SK-N-SH (cell line): ENCODE measurements at regions not wholly inside any gene's neighbourhood (a gene's known extent, or its start where the extent isn't known, plus 50 kb on each side); places are given as distances from the start of the nearest gene placed in this dataset.

ENCODE experiments used
- GABPA ChIP-seq: IDR thresholded peaks from 2 replicates; pipeline ENCODE4 v1.4.0; 2012; ENCODE audit warnings: low read depth, mild to moderate bottlenecking
- POLR2AphosphoS5 ChIP-seq: IDR thresholded peaks from 2 replicates; pipeline ENCODE4 v1.6.1; 2012; ENCODE audit warnings: low read depth, low read length
- REST ChIP-seq: IDR thresholded peaks from 2 replicates; pipeline ENCODE4 v1.6.1; 2012; ENCODE audit warnings: mild to moderate bottlenecking, low read depth, low read length, moderate library complexity
- TF ChIP-seq, protein P1 (sequence below): fragments of 200-600 bp; sonication (generic); IDR thresholded peaks from 2 replicates; pipeline ENCODE4 v1.6.1; 2017; ENCODE audit warnings: antibody characterized with exemption, mild to moderate bottlenecking, moderate library complexity

GRCh38 chr3:82002986-82003642, 241.7 kb upstream of the GBE1 start:
- TF ChIP-seq GABPA: no peak
- no peak for TF ChIP-seq POLR2AphosphoS5
- TF ChIP-seq, protein P1, sequence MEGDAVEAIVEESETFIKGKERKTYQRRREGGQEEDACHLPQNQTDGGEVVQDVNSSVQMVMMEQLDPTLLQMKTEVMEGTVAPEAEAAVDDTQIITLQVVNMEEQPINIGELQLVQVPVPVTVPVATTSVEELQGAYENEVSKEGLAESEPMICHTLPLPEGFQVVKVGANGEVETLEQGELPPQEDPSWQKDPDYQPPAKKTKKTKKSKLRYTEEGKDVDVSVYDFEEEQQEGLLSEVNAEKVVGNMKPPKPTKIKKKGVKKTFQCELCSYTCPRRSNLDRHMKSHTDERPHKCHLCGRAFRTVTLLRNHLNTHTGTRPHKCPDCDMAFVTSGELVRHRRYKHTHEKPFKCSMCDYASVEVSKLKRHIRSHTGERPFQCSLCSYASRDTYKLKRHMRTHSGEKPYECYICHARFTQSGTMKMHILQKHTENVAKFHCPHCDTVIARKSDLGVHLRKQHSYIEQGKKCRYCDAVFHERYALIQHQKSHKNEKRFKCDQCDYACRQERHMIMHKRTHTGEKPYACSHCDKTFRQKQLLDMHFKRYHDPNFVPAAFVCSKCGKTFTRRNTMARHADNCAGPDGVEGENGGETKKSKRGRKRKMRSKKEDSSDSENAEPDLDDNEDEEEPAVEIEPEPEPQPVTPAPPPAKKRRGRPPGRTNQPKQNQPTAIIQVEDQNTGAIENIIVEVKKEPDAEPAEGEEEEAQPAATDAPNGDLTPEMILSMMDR: no peak
- TF ChIP-seq REST: no peak
